IMR-90 (cell line): ENCODE measurements at regions not wholly inside any gene's neighbourhood (a gene's known extent, or its start where the extent isn't known, plus 50 kb on each side); places are given as distances from the start of the nearest gene placed in this dataset.

Source experiments
- ATAC-seq: fragments of 200-7000 bp; cut with Tn5 transposase; 2 replicates; pipeline ENCODE4 v1.9.1; 2020; ENCODE audit warnings: low read depth, mild to moderate bottlenecking, moderate library complexity
- BruUV-seq: library from RNA; stranded (reverse); fragments of 400-500 nt; replicated peaks from 2 replicates; lab custom pipeline; 2021; lab: Mats Ljungman, UMichigan
- CTCF ChIA-PET: fragments of 300-600 bp; formaldehyde crosslinking; extraction: SDS; loops from one replicate; lab custom pipeline; 2021; ENCODE audit warnings: antibody characterized with exemption; lab: Yijun Ruan, JAX
- POLR2A ChIA-PET: fragments of 300-600 bp; sonication (Branson Sonifier 250); formaldehyde crosslinking; loops from one replicate; lab custom pipeline; 2022; ENCODE audit warnings: antibody characterized with exemption; ENCODE audit not compliant: unreplicated experiment; lab: Charles Lee
- DNase-seq: peaks from one replicate; pipeline ENCODE4 v3.0.0; 2013
- H2AFZ ChIP-seq: replicated peaks from 2 replicates; pipeline ENCODE3; 2013; ENCODE audit warnings: low read length, mild to moderate bottlenecking; ENCODE audit not compliant: poor library complexity
- H2AK5ac ChIP-seq: 2 replicates; pipeline ENCODE4 v1.6.1; 2013; ENCODE audit warnings: low read depth, low read length, inconsistent platforms
- H2AK9ac ChIP-seq: replicated peaks from 2 replicates; pipeline ENCODE3; 2013; ENCODE audit warnings: mild to moderate bottlenecking, low read depth, low read length, moderate library complexity; ENCODE audit not compliant: poor library complexity
- H2BK120ac ChIP-seq: 2 replicates; pipeline ENCODE4 v1.6.1; 2013; ENCODE audit warnings: low read depth, low read length, inconsistent platforms
- H2BK15ac ChIP-seq: 3 replicates; pipeline ENCODE4 v1.6.1; 2013; ENCODE audit warnings: low read depth, low read length, inconsistent platforms
- H2BK20ac ChIP-seq: 2 replicates; pipeline ENCODE4 v1.6.1; 2013; ENCODE audit warnings: low read depth, mild to moderate bottlenecking, inconsistent platforms, low read length, moderate library complexity
- H2BK5ac ChIP-seq: 2 replicates; pipeline ENCODE4 v1.6.1; 2013; ENCODE audit warnings: mild to moderate bottlenecking, low read depth, low read length, inconsistent platforms; ENCODE audit not compliant: poor library complexity, severe bottlenecking
- H3K14ac ChIP-seq: replicated peaks from 2 replicates; pipeline ENCODE4 v1.6.1; 2013; ENCODE audit warnings: low read depth, low read length, inconsistent platforms
- H3K18ac ChIP-seq: 2 replicates; pipeline ENCODE4 v1.6.1; 2013; ENCODE audit warnings: low read depth, low read length, control low read depth
- H3K23ac ChIP-seq: 2 replicates; pipeline ENCODE4 v1.6.1; 2013; ENCODE audit warnings: low read depth, low read length, inconsistent platforms
- H3K27ac ChIP-seq: 2 replicates; pipeline ENCODE4 v1.5.1; 2013; ENCODE audit warnings: mild to moderate bottlenecking, control low read depth, low read length; ENCODE audit not compliant: insufficient read depth
- H3K27me3 ChIP-seq: 2 replicates; pipeline ENCODE4 v1.6.1; 2013; ENCODE audit warnings: low read length; ENCODE audit not compliant: control insufficient read depth, insufficient read depth
- H3K36me3 ChIP-seq: 2 replicates; pipeline ENCODE4 v1.6.1; 2013; ENCODE audit warnings: low read length, mixed read lengths; ENCODE audit not compliant: control insufficient read depth, insufficient read depth
- H3K4ac ChIP-seq: 2 replicates; pipeline ENCODE4 v1.6.1; 2013; ENCODE audit warnings: low read depth, low read length, inconsistent platforms
- H3K4me1 ChIP-seq: 2 replicates; pipeline ENCODE4 v1.6.1; 2013; ENCODE audit warnings: low read length, mixed read lengths; ENCODE audit not compliant: control insufficient read depth, insufficient read depth
- H3K4me2 ChIP-seq: 2 replicates; pipeline ENCODE4 v1.6.1; 2013; ENCODE audit warnings: low read depth, mild to moderate bottlenecking, control low read depth, low read length, moderate library complexity
- H3K4me3 ChIP-seq: 2 replicates; pipeline ENCODE4 v1.5.1; 2013; ENCODE audit warnings: low read depth, mild to moderate bottlenecking, control low read depth, low read length, moderate library complexity; ENCODE audit not compliant: insufficient read depth
- H3K56ac ChIP-seq: 2 replicates; pipeline ENCODE4 v1.6.1; 2013; ENCODE audit warnings: low read length, inconsistent platforms; ENCODE audit not compliant: insufficient read depth; ENCODE audit errors: extremely low read depth
- H3K79me1 ChIP-seq, 2 experiments: 2 replicates each; pipeline ENCODE4 v1.6.1; 2013; ENCODE audit warnings: low read length in 2 of 2, inconsistent platforms in 1 of 2, low read depth in 1 of 2
- H3K9ac ChIP-seq: 2 replicates; pipeline ENCODE4 v1.6.1; 2013; ENCODE audit warnings: low read depth, low read length, control low read depth
- H3K9me1 ChIP-seq: 2 replicates; pipeline ENCODE4 v1.6.1; 2013; ENCODE audit warnings: low read length, inconsistent platforms; ENCODE audit not compliant: insufficient read depth
- H3K9me3 ChIP-seq: 2 replicates; pipeline ENCODE4 v1.6.1; 2013; ENCODE audit warnings: low read length; ENCODE audit not compliant: control insufficient read depth, insufficient read depth
- H4K20me1 ChIP-seq: 2 replicates; pipeline ENCODE4 v1.6.1; 2013; ENCODE audit warnings: low read length, inconsistent platforms; ENCODE audit not compliant: insufficient read depth
- H4K5ac ChIP-seq: 2 replicates; pipeline ENCODE4 v1.6.1; 2013; ENCODE audit warnings: mild to moderate bottlenecking, low read depth, low read length, control low read depth
- H4K8ac ChIP-seq, 2 experiments: 2 replicates each; pipeline ENCODE4 v1.6.1; 2013; ENCODE audit warnings: low read depth in 2 of 2, low read length in 2 of 2, control low read depth in 1 of 2, inconsistent platforms in 1 of 2
- H4K91ac ChIP-seq: 2 replicates; pipeline ENCODE4 v1.6.1; 2013; ENCODE audit warnings: low read depth, low read length, inconsistent platforms; ENCODE audit not compliant: insufficient read depth
- CHD1 ChIP-seq: IDR thresholded peaks from 2 replicates; pipeline ENCODE4 v1.6.1; 2012; ENCODE audit warnings: low read depth, low read length, improper control_type of control experiment
- MAZ ChIP-seq: IDR thresholded peaks from 2 replicates; pipeline ENCODE4 v1.6.1; 2012; ENCODE audit warnings: low read depth, mild to moderate bottlenecking, low read length, improper control_type of control experiment, moderate library complexity, borderline replicate concordance
- RAD21 ChIP-seq: IDR thresholded peaks from 2 replicates; pipeline ENCODE4 v1.6.1; 2012; ENCODE audit warnings: low read length, improper control_type of control experiment
- RFX5 ChIP-seq: IDR thresholded peaks from 2 replicates; pipeline ENCODE4 v1.8.0; 2012; ENCODE audit warnings: low read depth, mild to moderate bottlenecking, low read length, moderate library complexity
- SMC3 ChIP-seq: fragments of 150-350 bp; IDR thresholded peaks from 2 replicates; pipeline ENCODE4 v1.6.1; 2016; ENCODE audit warnings: low read depth, mild to moderate bottlenecking, antibody characterized with exemption, low read length, moderate library complexity
- WGBS, 2 experiments: methylation state at CpG; one replicate each; pipeline versions ENCODE4 v1.1.5 to v1.1.7; 2013; ENCODE audit warnings: missing lambda C conversion rate in 2 of 2; ENCODE audit not compliant: insufficient read length in 1 of 2; ENCODE audit errors: extremely low coverage in 2 of 2; 5-methylcytosine and 5-hydroxymethylcytosine counted together
- dilution Hi-C: fragments of 300-500 bp; cut with HindIII; formaldehyde crosslinking; loops from one replicate; pipeline ENCODE4 v1.14.3; 2018; ENCODE audit warnings: low sequenced_read_pairs; ENCODE audit not compliant: unreplicated experiment
- in situ Hi-C: fragments of 300-500 bp; cut with MboI; formaldehyde crosslinking; loops from 3 replicates; pipeline ENCODE4 v1.14.3; 2019; ENCODE audit warnings: low sequenced_read_pairs, inconsistent platforms, mixed read lengths
- intact Hi-C: fragments of 100-400 bp; cut with micrococcal nuclease; formaldehyde crosslinking; loops from 2 replicates; pipeline ENCODE4 v1.10.0; 2022

- no peak overlapping the region for H3K9ac ChIP-seq
- POLR2A ChIA-PET: no interaction called here
- BruUV-seq: no TSS peak
- no CpG with 5 or more reads among the region's 5 CpGs for WGBS, 2 experiments
- H3K9me1 ChIP-seq: no peaks in the 10 kb centered on the region
- no peak overlapping the region for H3K56ac ChIP-seq
- no peak overlapping the region for H2BK15ac ChIP-seq
- H3K9me3 ChIP-seq: no peaks in the 10 kb centered on the region
- CTCF ChIA-PET: interaction anchor here (1.1 kb wide), 1 partner anchor 22 kb away, joined by 3 read pairs; no protein-coding TSS in a partner anchor
- H4K91ac ChIP-seq: no peak overlapping the region
- no peak overlapping the region for H3K4ac ChIP-seq
- no peak overlapping the region for H2BK20ac ChIP-seq
- H3K36me3 ChIP-seq: no peaks in the 10 kb centered on the region
- in situ Hi-C loops: no loop called here
- no peak overlapping the region for H3K4me3 ChIP-seq
- ATAC-seq: no peak
- no peak overlapping the region for H2AFZ ChIP-seq
- DNase-seq: no peak
- no peak overlapping the region for H2BK120ac ChIP-seq
- H3K79me1 ChIP-seq: no peaks in the 10 kb centered on the region
- no peak overlapping the region for H2AK9ac ChIP-seq
- no peak overlapping the region for H3K14ac ChIP-seq
- H3K23ac ChIP-seq: no peak overlapping the region
- H4K5ac ChIP-seq: no peak overlapping the region
- H2BK5ac ChIP-seq: no peak overlapping the region
- no peaks in the 10 kb centered on the region for H3K4me1 ChIP-seq
- no peaks in the 10 kb centered on the region for H4K20me1 ChIP-seq
- H2AK5ac ChIP-seq: no peak overlapping the region
- H3K4me2 ChIP-seq: no peak overlapping the region
- H3K27ac ChIP-seq: no peak overlapping the region
- peaks cover 7% of the 10 kb centered on the region for H3K27me3 ChIP-seq
- TF ChIP-seq MAZ (no peak), RAD21 (no peak), CHD1 (no peak), SMC3 (no peak), RFX5 (no peak)
- H4K8ac ChIP-seq: no peak overlapping the region
- dilution Hi-C loops: no loop called here
- intact Hi-C loops: no loop called here
- no peak overlapping the region for H3K18ac ChIP-seq
Observed at GRCh38 chr2:204050681-204051080, 114.1 kb downstream of the ICOS start.
